Esophagus muscularis mucosa (tissue), 3 donors: ENCODE measurements at regions not wholly inside any gene's neighbourhood (a gene's known extent, or its start where the extent isn't known, plus 50 kb on each side); places are given as distances from the start of the nearest gene placed in this dataset.

Source experiments
- CTCF ChIP-seq, 3 experiments: fragments of 200-600 bp in 2 of 3; fragments of 450-650 bp in 1 of 3; sonication (generic) in 2 of 3; IDR thresholded peaks; one replicate each; pipeline ENCODE4 v1.5.1; 2017 to 2019; ENCODE audit warnings: antibody characterized with exemption in 3 of 3, mild to moderate bottlenecking in 2 of 3, moderate library complexity in 1 of 3
- POLR2AphosphoS5 ChIP-seq, 2 donors: sonication (generic); formaldehyde crosslinking; IDR thresholded peaks; one replicate each; pipeline ENCODE4 v1.6.1; 2017; ENCODE audit warnings: antibody characterized with exemption in 2 of 2

- TF ChIP-seq CTCF (IDR thresholded peaks at IDR 0.05) = no peak
- TF ChIP-seq POLR2AphosphoS5 (IDR thresholded peaks at IDR 0.05) = no peak
Observed at GRCh38 chr12:131468206-131468605, 242.7 kb upstream of the SFSWAP start.
